Vagina (tissue), 2 donors: ENCODE measurements at regions not wholly inside any gene's neighbourhood (a gene's known extent, or its start where the extent isn't known, plus 50 kb on each side); places are given as distances from the start of the nearest gene placed in this dataset.

Experiments
- DNase-seq, 2 donors: peaks; one replicate each; pipeline ENCODE4 v3.0.0-alpha.2; 2017; ENCODE audit errors: extremely low spot score in 2 of 2
- H3K27ac ChIP-seq: fragments of 200-600 bp; sonication (generic); one replicate; pipeline ENCODE4 v1.5.1; 2019
- H3K27me3 ChIP-seq: fragments of 200-600 bp; sonication (generic); one replicate; pipeline ENCODE4 v1.5.1; 2019
- H3K36me3 ChIP-seq, 2 donors: fragments of 200-600 bp; sonication (generic); one replicate each; pipeline ENCODE4 v1.5.1; 2017 to 2019
- H3K4me1 ChIP-seq: fragments of 200-600 bp; sonication (generic); one replicate; pipeline ENCODE4 v1.5.1; 2019
- H3K4me3 ChIP-seq, 2 donors: fragments of 200-600 bp; sonication (generic); 1 replicate in 1 of 2; 2 replicates in 1 of 2; pipeline ENCODE4 v1.5.1; 2016 to 2019
- H3K9me3 ChIP-seq: fragments of 200-600 bp; sonication (generic); one replicate; pipeline ENCODE4 v1.5.1; 2019
- POLR2A ChIP-seq, 2 donors: fragments of 450-650 bp; IDR thresholded peaks; one replicate each; pipeline ENCODE4 v1.6.1; 2017; ENCODE audit warnings: antibody characterized with exemption in 2 of 2, mild to moderate bottlenecking in 2 of 2, moderate library complexity in 2 of 2
- POLR2AphosphoS5 ChIP-seq, 2 donors: sonication (generic); formaldehyde crosslinking; IDR thresholded peaks; one replicate each; pipeline ENCODE4 v1.9.0; 2017; ENCODE audit warnings: antibody characterized with exemption in 2 of 2, mild to moderate bottlenecking in 2 of 2, low read depth in 1 of 2; ENCODE audit not compliant: insufficient read depth in 1 of 2
- intact Hi-C: fragments of 100-400 bp; cut with DNase I; formaldehyde crosslinking; loops from one replicate; pipeline ENCODE4 v1.15.1; 2023
- TF ChIP-seq, protein P1 (sequence below), 3 experiments: fragments of 450-650 bp in 2 of 3; fragments of 200-600 bp in 1 of 3; sonication (generic) in 1 of 3; IDR thresholded peaks; one replicate each; pipeline ENCODE4 v1.5.1; 2017 to 2019; ENCODE audit warnings: antibody characterized with exemption in 3 of 3, mild to moderate bottlenecking in 2 of 3, moderate library complexity in 2 of 3

DNA sequence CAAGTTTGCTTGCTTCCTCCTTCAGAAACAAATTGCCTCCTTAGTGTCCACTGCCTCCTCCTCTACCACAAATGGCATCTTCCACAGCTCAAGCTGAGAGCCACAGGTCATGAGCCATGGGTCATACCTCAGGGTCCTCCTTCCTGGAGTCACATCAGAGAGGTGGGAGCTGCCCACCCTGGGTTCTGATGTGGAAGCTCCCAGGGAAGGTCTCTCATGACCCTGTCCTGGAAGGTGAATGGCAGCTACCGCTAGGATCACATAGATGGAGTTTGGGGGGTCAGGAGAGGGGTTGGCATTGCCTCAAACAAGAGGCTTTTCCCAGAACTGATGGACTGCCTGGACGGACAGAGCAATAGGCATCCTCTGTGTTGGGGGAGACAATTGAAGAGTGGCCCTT, 321.4 kb downstream of the MATN1 start:
- H3K27me3 ChIP-seq: no peaks in the 10 kb centered on the region
- no peaks in the 10 kb centered on the region for H3K9me3 ChIP-seq
- intact Hi-C loops: no loop called here
- H3K4me1 ChIP-seq: no peaks in the 10 kb centered on the region
- TF ChIP-seq POLR2AphosphoS5 (IDR thresholded peaks at IDR 0.05; ENCODE audit: insufficient read depth in 1 of 2, low read depth in 1 of 2): no peak
- TF ChIP-seq POLR2A (IDR thresholded peaks at IDR 0.05): no peak
- TF ChIP-seq, protein P1, sequence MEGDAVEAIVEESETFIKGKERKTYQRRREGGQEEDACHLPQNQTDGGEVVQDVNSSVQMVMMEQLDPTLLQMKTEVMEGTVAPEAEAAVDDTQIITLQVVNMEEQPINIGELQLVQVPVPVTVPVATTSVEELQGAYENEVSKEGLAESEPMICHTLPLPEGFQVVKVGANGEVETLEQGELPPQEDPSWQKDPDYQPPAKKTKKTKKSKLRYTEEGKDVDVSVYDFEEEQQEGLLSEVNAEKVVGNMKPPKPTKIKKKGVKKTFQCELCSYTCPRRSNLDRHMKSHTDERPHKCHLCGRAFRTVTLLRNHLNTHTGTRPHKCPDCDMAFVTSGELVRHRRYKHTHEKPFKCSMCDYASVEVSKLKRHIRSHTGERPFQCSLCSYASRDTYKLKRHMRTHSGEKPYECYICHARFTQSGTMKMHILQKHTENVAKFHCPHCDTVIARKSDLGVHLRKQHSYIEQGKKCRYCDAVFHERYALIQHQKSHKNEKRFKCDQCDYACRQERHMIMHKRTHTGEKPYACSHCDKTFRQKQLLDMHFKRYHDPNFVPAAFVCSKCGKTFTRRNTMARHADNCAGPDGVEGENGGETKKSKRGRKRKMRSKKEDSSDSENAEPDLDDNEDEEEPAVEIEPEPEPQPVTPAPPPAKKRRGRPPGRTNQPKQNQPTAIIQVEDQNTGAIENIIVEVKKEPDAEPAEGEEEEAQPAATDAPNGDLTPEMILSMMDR (IDR thresholded peaks at IDR 0.05): no peak
- H3K27ac ChIP-seq: no peak overlapping the region
- no peak for DNase-seq
- H3K36me3 ChIP-seq: no peaks in the 10 kb centered on the region
- H3K4me3 ChIP-seq: no peak overlapping the region

DNA sequence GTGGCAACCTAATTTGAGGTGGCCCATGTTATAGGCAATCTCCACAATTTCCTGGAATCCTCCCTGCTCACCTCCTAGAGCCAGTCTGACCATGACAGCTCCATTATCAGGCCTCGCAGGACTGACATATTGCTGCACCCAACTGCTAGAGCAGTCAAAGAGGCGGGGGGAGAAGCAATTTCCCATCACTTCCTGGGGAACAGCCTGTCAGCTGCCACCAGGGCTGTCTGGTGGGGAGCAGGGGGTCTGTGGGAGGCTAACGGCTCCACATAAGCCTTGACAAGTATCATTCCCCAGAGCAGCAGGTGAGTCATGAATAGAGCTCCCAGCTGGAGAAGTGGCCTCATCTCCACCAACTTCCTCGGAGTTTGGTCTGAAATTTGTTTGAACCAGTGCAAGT, 322.9 kb downstream of the MATN1 start:
- TF ChIP-seq, protein P1 (IDR thresholded peaks at IDR 0.05): no peak
- no peak for TF ChIP-seq POLR2A (IDR thresholded peaks at IDR 0.05)
- TF ChIP-seq POLR2AphosphoS5 (IDR thresholded peaks at IDR 0.05; ENCODE audit: insufficient read depth in 1 of 2, low read depth in 1 of 2): no peak
- intact Hi-C loops: no loop called here
- Histone ChIP-seq H3K4me3 (no peak overlapping the region), H3K9me3 (no peaks in the 10 kb centered on the region), H3K36me3 (no peaks in the 10 kb centered on the region), H3K27ac (no peak overlapping the region), H3K27me3 (no peaks in the 10 kb centered on the region), H3K4me1 (no peaks in the 10 kb centered on the region)
- no peak for DNase-seq

- no peaks in the 10 kb centered on the region for H3K4me1 ChIP-seq
- no peak for DNase-seq
- no peaks in the 10 kb centered on the region for H3K27me3 ChIP-seq
- no peaks in the 10 kb centered on the region for H3K9me3 ChIP-seq
- TF ChIP-seq, protein P1 (IDR thresholded peaks at IDR 0.05): no peak
- TF ChIP-seq POLR2A (IDR thresholded peaks at IDR 0.05): no peak
- TF ChIP-seq POLR2AphosphoS5 (IDR thresholded peaks at IDR 0.05; ENCODE audit: insufficient read depth in 1 of 2, low read depth in 1 of 2): no peak
- H3K4me3 ChIP-seq: no peak overlapping the region
- H3K27ac ChIP-seq: no peak overlapping the region
- H3K36me3 ChIP-seq: no peaks in the 10 kb centered on the region
- intact Hi-C loops: no loop called here
Observed at GRCh38 chr1:30399026-30399425, 324.4 kb downstream of the MATN1 start.

DNA sequence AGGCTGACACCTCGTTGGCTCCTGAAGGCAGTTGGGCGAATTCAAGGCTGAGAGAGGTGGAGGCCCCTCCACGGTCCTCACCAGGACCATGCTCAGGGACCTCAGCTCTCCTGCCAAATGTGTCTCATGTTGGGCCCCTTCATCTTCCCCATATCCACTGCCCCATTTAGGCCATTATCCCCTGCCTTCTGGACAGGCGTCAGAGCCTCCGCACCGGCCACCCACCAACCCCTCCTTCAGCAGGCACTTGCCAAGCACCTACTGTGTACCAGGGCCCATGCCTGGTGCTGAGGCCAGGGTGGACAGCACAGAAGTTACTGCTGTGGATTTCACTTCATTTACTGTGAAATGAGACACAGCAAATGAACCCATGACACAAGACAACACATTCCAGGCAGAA, 325.8 kb downstream of the MATN1 start:
- TF ChIP-seq POLR2AphosphoS5 (IDR thresholded peaks at IDR 0.05; ENCODE audit: insufficient read depth in 1 of 2, low read depth in 1 of 2) (no peak), POLR2A (IDR thresholded peaks at IDR 0.05) (no peak)
- TF ChIP-seq, protein P1 (IDR thresholded peaks at IDR 0.05): no peak
- Histone ChIP-seq H3K27me3 (no peaks in the 10 kb centered on the region), H3K4me3 (no peak overlapping the region), H3K36me3 (no peaks in the 10 kb centered on the region), H3K9me3 (no peaks in the 10 kb centered on the region), H3K4me1 (no peaks in the 10 kb centered on the region), H3K27ac (no peak overlapping the region)
- intact Hi-C loops: no loop called here
- DNase-seq: no peak

- no peak overlapping the region for H3K4me3 ChIP-seq
- no peak overlapping the region for H3K27ac ChIP-seq
- H3K27me3 ChIP-seq: no peaks in the 10 kb centered on the region
- TF ChIP-seq POLR2AphosphoS5 (IDR thresholded peaks at IDR 0.05; ENCODE audit: insufficient read depth in 1 of 2, low read depth in 1 of 2): no peak
- no peak for TF ChIP-seq POLR2A (IDR thresholded peaks at IDR 0.05)
- TF ChIP-seq, protein P1 (IDR thresholded peaks at IDR 0.05): no peak
- H3K36me3 ChIP-seq: no peaks in the 10 kb centered on the region
- no peaks in the 10 kb centered on the region for H3K4me1 ChIP-seq
- H3K9me3 ChIP-seq: no peaks in the 10 kb centered on the region
- intact Hi-C loops: no loop called here
- no peak for DNase-seq
Observed at GRCh38 chr1:30395631-30396030, 327.8 kb downstream of the MATN1 start.
